ENCODE measurements at regions not wholly inside any gene's neighbourhood (a gene's known extent, or its start where the extent isn't known, plus 50 kb on each side); places are given as distances from the start of the nearest gene placed in this dataset.
"Not testable (repeated sequence)": the region's sequence is repeated elsewhere in the genome, so short reads cannot be mapped to it uniquely, and the experiment has no call there.

GRCh38 chr4:164326056-164326455 is 427.9 kb upstream of the SMIM31 start:
- no peak for DNase-seq
- TF ChIP-seq POLR2A (IDR thresholded peaks at IDR 0.05) (no peak), CTCF (IDR thresholded peaks at IDR 0.05) (no peak)
- Histone ChIP-seq H3K9me3 (no peaks in the 10 kb centered on the region), H3K27ac (no peak overlapping the region), H3K36me3 (no peaks in the 10 kb centered on the region), H3K27me3 (no peaks in the 10 kb centered on the region), H3K4me1 (no peaks in the 10 kb centered on the region), H3K4me3 (replicated peaks in 1 of 3) (no peak overlapping the region)
- intact Hi-C loops (cut with DNase I): no loop called here
- 91 to 98% methylated on average over 1 of the region's 1 CpG for WGBS, 2 donors

GRCh38 chr4:164337219-164337944 is 416.5 kb upstream of the SMIM31 start:
- Histone ChIP-seq H3K27ac (no peak overlapping the region), H3K4me3 (replicated peaks in 1 of 3) (no peak overlapping the region), H3K36me3 (no peaks in the 10 kb centered on the region), H3K9me3 (no peaks in the 10 kb centered on the region), H3K27me3 (no peaks in the 10 kb centered on the region), H3K4me1 (no peaks in the 10 kb centered on the region)
- no peak for DNase-seq
- TF ChIP-seq POLR2A (IDR thresholded peaks at IDR 0.05) (no peak), CTCF (IDR thresholded peaks at IDR 0.05) (no peak)
- intact Hi-C loops (cut with DNase I): no loop called here

GRCh38 chr4:164343472-164343976 is 410.4 kb upstream of the SMIM31 start:
- Histone ChIP-seq H3K27me3 (no peaks in the 10 kb centered on the region), H3K9me3 (no peaks in the 10 kb centered on the region), H3K4me3 (replicated peaks in 1 of 3) (no peak overlapping the region), H3K27ac (no peak overlapping the region), H3K36me3 (no peaks in the 10 kb centered on the region), H3K4me1 (no peaks in the 10 kb centered on the region)
- TF ChIP-seq CTCF (IDR thresholded peaks at IDR 0.05) (no peak), POLR2A (IDR thresholded peaks at IDR 0.05) (no peak)
- 77 to 81% methylated on average over 3 of the region's 3 CpGs for whole genome bisulfite sequencing, 2 donors
- DNase-seq: no peak
- intact Hi-C loops (cut with DNase I): no loop called here

GRCh38 chr4:164345756-164346155 is 408.2 kb upstream of the SMIM31 start:
- Histone ChIP-seq H3K4me1 (no peaks in the 10 kb centered on the region), H3K27ac (no peak overlapping the region), H3K27me3 (no peaks in the 10 kb centered on the region), H3K4me3 (replicated peaks in 1 of 3) (no peak overlapping the region), H3K36me3 (no peaks in the 10 kb centered on the region), H3K9me3 (no peaks in the 10 kb centered on the region)
- intact Hi-C loops (cut with DNase I): no loop called here
- DNase-seq: no peak
- no peak for TF ChIP-seq CTCF (IDR thresholded peaks at IDR 0.05)
- no peak for TF ChIP-seq POLR2A (IDR thresholded peaks at IDR 0.05)

GRCh38 chr4:164350061-164350460 is 403.9 kb upstream of the SMIM31 start:
- H3K9me3 ChIP-seq: no peaks in the 10 kb centered on the region
- TF ChIP-seq POLR2A (IDR thresholded peaks at IDR 0.05): no peak
- no peak for TF ChIP-seq CTCF (IDR thresholded peaks at IDR 0.05)
- intact Hi-C loops (cut with DNase I): no loop called here
- no peak overlapping the region for H3K27ac ChIP-seq
- DNase-seq: no peak
- no peak overlapping the region for H3K4me3 ChIP-seq (replicated peaks in 1 of 3)
- no peaks in the 10 kb centered on the region for H3K27me3 ChIP-seq
- no peaks in the 10 kb centered on the region for H3K36me3 ChIP-seq
- H3K4me1 ChIP-seq: no peaks in the 10 kb centered on the region

GRCh38 chr4:164350716-164351115 is 403.2 kb upstream of the SMIM31 start:
- H3K4me3 ChIP-seq (replicated peaks in 1 of 3); H3K36me3 ChIP-seq; H3K9me3 ChIP-seq; DNase-seq; intact Hi-C loops (cut with DNase I); H3K27me3 ChIP-seq; H3K4me1 ChIP-seq; H3K27ac ChIP-seq: not testable (repeated sequence)
- WGBS, 2 donors: 95 to 98% methylated on average over 14 to 24 of the region's 24 CpGs
